Panc1 (cell line): ENCODE measurements at regions not wholly inside any gene's neighbourhood (a gene's known extent, or its start where the extent isn't known, plus 50 kb on each side); places are given as distances from the start of the nearest gene placed in this dataset.

Source experiments
- CTCF ChIP-seq: fragments of 450-650 bp; IDR thresholded peaks from 2 replicates; pipeline ENCODE4 v1.5.1; 2017; ENCODE audit warnings: mild to moderate bottlenecking
- POLR2AphosphoS5 ChIP-seq: IDR thresholded peaks from 2 replicates; pipeline ENCODE4 v1.6.1; 2012; ENCODE audit warnings: mild to moderate bottlenecking, low read depth, low read length, moderate library complexity
- REST ChIP-seq, 2 experiments: IDR thresholded peaks; 2 replicates each; pipeline ENCODE4 v1.6.1; 2011 to 2012; ENCODE audit warnings: low read depth in 2 of 2, control low read depth in 1 of 2, low read length in 1 of 2, mild to moderate bottlenecking in 1 of 2, moderate library complexity in 1 of 2; ENCODE audit not compliant: insufficient read depth in 1 of 2
- SIN3A ChIP-seq: IDR thresholded peaks from 2 replicates; pipeline ENCODE4 v1.6.1; 2012; ENCODE audit warnings: low read depth, mild to moderate bottlenecking, low read length, moderate library complexity, borderline replicate concordance; ENCODE audit not compliant: insufficient read depth

- TF ChIP-seq CTCF: no peak
- TF ChIP-seq POLR2AphosphoS5: no peak
- no peak for TF ChIP-seq REST (IDR thresholded peaks at IDR 0.05; ENCODE audit: insufficient read depth in 1 of 2, low read depth in 2 of 2, low read length in 1 of 2)
- no peak for TF ChIP-seq SIN3A
Measured at GRCh38 chr2:8355102-8355859, 326.6 kb upstream of the ID2 start.
